ENCODE measurements at regions not wholly inside any gene's neighbourhood (a gene's known extent, or its start where the extent isn't known, plus 50 kb on each side); places are given as distances from the start of the nearest gene placed in this dataset.

DNA sequence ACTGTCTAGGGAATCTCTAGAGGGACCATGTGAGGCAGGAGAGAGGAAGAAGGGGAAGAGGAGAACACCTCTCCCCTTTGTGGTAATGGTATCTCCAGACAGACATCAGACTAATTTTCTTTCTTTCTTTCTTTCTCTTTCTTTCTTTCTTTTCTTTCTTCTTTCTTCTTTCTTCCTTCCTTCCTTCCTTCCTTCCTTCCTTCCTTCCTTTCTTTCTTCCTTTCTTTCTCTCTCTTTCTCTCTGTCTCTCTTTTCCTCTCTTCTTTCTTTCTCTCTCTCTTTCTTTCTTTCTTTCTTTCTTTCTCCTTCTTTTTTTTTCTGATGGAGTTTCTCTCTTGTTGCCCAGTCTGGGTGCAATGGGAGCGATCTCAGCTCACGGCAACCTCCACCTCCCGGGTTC lies 73.2 kb upstream of the PAX2 start:
- no peaks in the 10 kb centered on the region for H3K36me3 ChIP-seq
- intact Hi-C loops (cut with DNase I): no loop called here
- ATAC-seq (no peak), DNase-seq (no peak)
- H3K27ac ChIP-seq: no peak overlapping the region
- no peaks in the 10 kb centered on the region for H3K4me1 ChIP-seq
- no peak for TF ChIP-seq CTCF (IDR thresholded peaks at IDR 0.05)
- H3K9me3 ChIP-seq: no peaks in the 10 kb centered on the region
- peaks cover 42 to 97% of the 10 kb centered on the region in 2 donors for H3K27me3 ChIP-seq
- H3K4me3 ChIP-seq: no peak overlapping the region

DNA sequence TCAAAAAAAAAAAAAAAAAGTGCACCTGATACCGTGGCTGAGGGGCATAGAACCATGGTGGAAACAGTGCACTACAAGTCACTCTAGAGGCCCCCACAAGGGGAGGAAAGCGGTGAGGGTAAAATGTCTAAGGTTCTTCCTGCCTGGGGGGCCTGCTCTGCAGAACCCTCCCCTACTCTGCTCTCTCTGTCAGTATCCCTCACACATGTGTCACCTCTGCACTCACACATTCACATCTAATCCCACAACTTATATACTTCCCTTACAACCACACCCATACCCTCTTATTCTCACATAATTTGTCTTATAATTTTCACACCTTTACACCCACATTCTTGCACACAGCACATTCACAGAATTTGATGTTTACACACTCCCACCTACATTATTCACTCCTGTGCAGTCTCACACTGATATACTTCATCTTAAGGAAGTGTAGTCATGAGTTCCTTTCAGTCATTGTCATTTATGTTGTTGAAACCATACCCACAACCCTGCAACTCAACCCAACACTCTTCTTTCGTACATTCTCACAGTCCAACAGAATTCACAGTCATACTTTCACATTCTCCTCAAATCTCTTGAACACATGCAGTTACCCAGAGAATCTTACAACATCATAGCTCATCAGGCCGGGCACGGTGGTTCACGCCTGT lies 68.0 kb upstream of the PAX2 start:
- Histone ChIP-seq H3K4me3 (no peak overlapping the region), H3K9me3 (no peaks in the 10 kb centered on the region), H3K27me3 (peaks cover 42 to 98% of the 10 kb centered on the region in 2 donors), H3K36me3 (no peaks in the 10 kb centered on the region), H3K27ac (no peak overlapping the region), H3K4me1 (no peaks in the 10 kb centered on the region)
- no peak for TF ChIP-seq CTCF (IDR thresholded peaks at IDR 0.05)
- DNase-seq (no peak), ATAC-seq (no peak)
- intact Hi-C loops (cut with DNase I): no loop called here

DNA sequence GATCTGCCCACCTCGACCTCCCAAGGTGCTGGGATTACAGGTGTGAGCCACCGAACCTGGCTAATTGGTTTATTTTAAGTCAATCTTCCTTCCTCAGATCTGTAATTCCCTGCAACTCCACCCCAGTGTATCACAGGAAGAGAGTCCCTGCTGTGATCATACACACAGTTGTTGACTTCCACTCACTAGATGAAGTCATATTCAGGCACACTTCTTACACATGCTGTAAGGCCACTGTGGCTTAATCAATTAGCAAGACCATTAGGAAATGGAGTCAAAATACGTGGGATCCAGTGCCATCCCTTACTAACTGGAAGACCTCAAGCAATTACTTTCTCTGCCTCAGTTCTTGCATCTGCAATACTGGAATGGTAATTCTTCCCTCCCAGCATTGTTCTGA lies 66.1 kb upstream of the PAX2 start:
- Histone ChIP-seq H3K4me3 (no peak overlapping the region), H3K36me3 (no peaks in the 10 kb centered on the region), H3K27ac (no peak overlapping the region), H3K27me3 (peaks cover 41 to 98% of the 10 kb centered on the region in 2 donors), H3K4me1 (no peaks in the 10 kb centered on the region), H3K9me3 (no peaks in the 10 kb centered on the region)
- intact Hi-C loops (cut with DNase I): no loop called here
- ATAC-seq (no peak), DNase-seq (no peak)
- no peak for TF ChIP-seq CTCF (IDR thresholded peaks at IDR 0.05)

- Histone ChIP-seq H3K4me1 (no peaks in the 10 kb centered on the region), H3K36me3 (no peaks in the 10 kb centered on the region), H3K4me3 (no peak overlapping the region), H3K27me3 (peaks cover 76 to 100% of the 10 kb centered on the region in 2 donors), H3K9me3 (no peaks in the 10 kb centered on the region), H3K27ac (no peak overlapping the region)
- ATAC-seq (no peak), DNase-seq (no peak)
- intact Hi-C loops (cut with DNase I): no loop called here
- no peak for TF ChIP-seq CTCF (IDR thresholded peaks at IDR 0.05)
These were observed 62.4 kb upstream of the PAX2 start for GRCh38 chr10:100683004-100683403.

DNA sequence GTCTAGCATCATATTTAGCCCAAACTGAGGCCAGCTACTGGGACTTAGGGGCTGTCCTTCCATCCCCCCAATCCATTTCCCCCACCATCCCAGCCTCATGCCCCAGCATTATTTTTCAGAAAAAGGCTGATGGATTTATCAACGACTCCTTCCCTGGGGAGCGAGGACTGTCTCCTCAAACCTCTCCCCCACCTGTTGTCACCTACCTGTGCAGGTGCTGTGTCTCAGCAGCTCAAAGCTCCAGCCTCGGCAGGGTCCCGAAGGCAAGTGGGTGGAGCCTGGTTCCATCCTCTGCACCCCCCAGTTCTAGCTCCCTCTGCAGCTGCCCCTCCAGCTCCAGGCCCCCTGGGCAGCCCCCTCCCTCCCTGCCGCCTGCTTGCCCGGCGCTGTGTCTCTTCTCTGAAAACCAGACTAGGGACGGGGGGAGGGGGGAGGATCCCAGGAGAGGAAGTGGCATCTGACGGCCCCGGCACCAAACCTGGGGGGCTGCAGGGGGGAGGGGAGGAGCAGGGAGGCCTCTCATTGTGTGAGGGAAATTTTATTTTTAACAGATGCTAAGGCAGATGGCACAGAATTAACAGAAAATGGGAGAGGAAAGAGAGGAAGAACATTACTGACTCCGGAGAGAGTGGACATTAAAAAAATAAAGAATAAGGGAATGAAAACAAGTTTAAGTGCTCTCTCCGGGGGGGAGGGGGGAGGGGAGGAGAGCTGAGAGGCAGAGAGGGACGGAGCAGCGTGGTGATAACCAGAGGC lies 61.7 kb upstream of the PAX2 start:
- Histone ChIP-seq H3K4me1 (no peaks in the 10 kb centered on the region), H3K4me3 (no peak overlapping the region), H3K27me3 (peaks cover 78 to 100% of the 10 kb centered on the region in 2 donors), H3K27ac (no peak overlapping the region), H3K36me3 (no peaks in the 10 kb centered on the region), H3K9me3 (no peaks in the 10 kb centered on the region)
- intact Hi-C loops (cut with DNase I): no loop called here
- TF ChIP-seq CTCF (IDR thresholded peaks at IDR 0.05): no peak
- DNase-seq: no peak
- no peak for ATAC-seq

Data from left lung (tissue), 4 donors.